ENCODE measurements at regions not wholly inside any gene's neighbourhood (a gene's known extent, or its start where the extent isn't known, plus 50 kb on each side); places are given as distances from the start of the nearest gene placed in this dataset.

DNA sequence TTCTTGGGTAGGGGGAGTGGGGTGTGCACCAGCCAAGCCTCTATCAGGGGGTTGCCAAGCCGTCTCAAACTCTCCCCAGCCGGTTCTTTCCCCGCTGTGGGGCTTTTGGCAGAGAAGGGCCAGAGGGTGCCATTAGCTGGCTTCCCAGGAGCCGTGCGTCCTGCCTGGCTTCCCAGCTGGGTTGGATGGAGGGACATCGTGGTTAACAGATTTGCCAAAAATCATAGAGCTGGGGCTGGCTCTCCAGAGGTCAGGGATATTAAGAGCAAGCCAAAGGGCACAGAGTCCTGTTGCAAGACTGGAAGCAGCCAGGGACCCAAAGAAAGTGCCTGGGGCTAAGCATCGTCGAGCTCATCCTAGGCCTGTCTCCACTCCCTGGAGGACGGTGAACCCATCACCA lies 104.6 kb upstream of the HES1 start:
- Histone ChIP-seq H3K9me3 (ENCODE audit: insufficient read depth in 2 of 2, low read depth in 1 of 2, low read length in 1 of 2) (0 out of 4 replicates have a peak, but pooled peaks cover 0 to 3% of the 10 kb centered on the region in 2 experiments), H4K20me1 (replicated peaks in 1 of 2; ENCODE audit: control insufficient read depth in 1 of 2, insufficient read depth in 2 of 2, low read length in 2 of 2) (no peaks in the 10 kb centered on the region), H2BK20ac (ENCODE audit: low read length) (no peak overlapping the region), H4K8ac (ENCODE audit: extremely low read depth, insufficient read depth, low read length) (no peak overlapping the region), H3K4me2 (ENCODE audit: insufficient read depth in 1 of 2, low read depth in 2 of 2, low read length in 2 of 2) (no peak overlapping the region), H2BK120ac (replicated peaks; ENCODE audit: low read depth, low read length) (no peak overlapping the region), H2BK12ac (ENCODE audit: low read depth, low read length) (no peak overlapping the region), H3K36me3 (ENCODE audit: control insufficient read depth in 2 of 4, insufficient read depth in 4 of 4, low read length in 3 of 4) (no peaks in the 10 kb centered on the region), H2BK5ac (ENCODE audit: low read depth, low read length) (no peak overlapping the region), H3K23me2 (ENCODE audit: low read depth, low read length) (no peaks in the 10 kb centered on the region), H3K79me2 (ENCODE audit: control insufficient read depth in 1 of 2, insufficient read depth in 2 of 2, low read length in 2 of 2) (no peaks in the 10 kb centered on the region), H4K5ac (ENCODE audit: insufficient read length, low read depth, low read length) (no peak overlapping the region), H3K4me3 (ENCODE audit: extremely low read depth in 1 of 4, insufficient read depth in 2 of 4, low read depth in 3 of 4, low read length in 4 of 4) (no peak overlapping the region), H3K18ac (ENCODE audit: extremely low read depth, low read length) (no peak overlapping the region), H3K56ac (replicated peaks; ENCODE audit: insufficient read length, low read depth, low read length) (no peak overlapping the region), H3K27ac (ENCODE audit: low read depth, low read length) (no peak overlapping the region), H3K79me1 (ENCODE audit: low read depth, low read length) (no peaks in the 10 kb centered on the region), H3K9ac (replicated peaks in 1 of 4; ENCODE audit: extremely low read depth in 1 of 4, low read depth in 3 of 4, low read length in 3 of 4) (no peak overlapping the region), H3K14ac (ENCODE audit: insufficient read length) (no peak overlapping the region), H3K4ac (replicated peaks; ENCODE audit: insufficient read length, low read depth, low read length) (no peak overlapping the region), H3K27me3 (replicated peaks in 1 of 4; ENCODE audit: control insufficient read depth in 3 of 4, extremely low read depth in 1 of 4, insufficient read depth in 3 of 4, low read length in 3 of 4) (no peaks in the 10 kb centered on the region; a peak in 2 of 7 replicates), H2AFZ (ENCODE audit: low read length) (no peak overlapping the region), H3K4me1 (replicated peaks in 1 of 4; ENCODE audit: control insufficient read depth in 3 of 4, insufficient read depth in 4 of 4, low read length in 3 of 4) (peaks cover 0 to 12% (median 8%) of the 10 kb centered on the region in 4 experiments), H3K23ac (ENCODE audit: insufficient read length) (no peak overlapping the region), H4K91ac (replicated peaks; ENCODE audit: insufficient read length, low read length) (no peak overlapping the region), H2BK15ac (ENCODE audit: low read length) (no peak overlapping the region), H2AK5ac (ENCODE audit: low read depth, low read length) (no peak overlapping the region)
- no peak for DNase-seq (ENCODE audit: low read depth in 1 of 2, low spot score in 2 of 2)
- 91% methylated on average over 9 of the region's 9 CpGs; no CpG with 5 or more reads in 1 of the 2 experiments for WGBS, 2 experiments (ENCODE audit: extremely low coverage in 1 of 2, insufficient coverage in 1 of 2, insufficient read length in 1 of 2, insufficient replicate concordance in 2 of 2, low coverage in 1 of 2, low lambda C conversion rate in 2 of 2, missing lambda C conversion rate in 1 of 2)
- CTCF ChIA-PET (ENCODE audit: partially characterized antibody), result interaction anchor here (0.6 to 1.0 kb wide), 2 partner anchors 154 to 251 kb away, joined by 3 read pairs; no protein-coding TSS in a partner anchor
- POLR2A ChIA-PET (ENCODE audit: partially characterized antibody), result interaction anchor here (0.8 kb wide), 1 partner anchor 21 kb away, joined by 3 read pairs; no protein-coding TSS in a partner anchor
- TF ChIP-seq, protein P1, sequence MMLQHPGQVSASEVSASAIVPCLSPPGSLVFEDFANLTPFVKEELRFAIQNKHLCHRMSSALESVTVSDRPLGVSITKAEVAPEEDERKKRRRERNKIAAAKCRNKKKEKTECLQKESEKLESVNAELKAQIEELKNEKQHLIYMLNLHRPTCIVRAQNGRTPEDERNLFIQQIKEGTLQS (IDR thresholded peaks at IDR 0.05; ENCODE audit: insufficient read depth, low read depth, low read length), result no peak
- TF ChIP-seq SP2 (IDR thresholded peaks at IDR 0.05; ENCODE audit: low read length) (no peak), EZH2 (IDR thresholded peaks at IDR 0.05; ENCODE audit: low read depth, low read length, severe bottlenecking) (no peak)
- TF ChIP-seq, protein P2, sequence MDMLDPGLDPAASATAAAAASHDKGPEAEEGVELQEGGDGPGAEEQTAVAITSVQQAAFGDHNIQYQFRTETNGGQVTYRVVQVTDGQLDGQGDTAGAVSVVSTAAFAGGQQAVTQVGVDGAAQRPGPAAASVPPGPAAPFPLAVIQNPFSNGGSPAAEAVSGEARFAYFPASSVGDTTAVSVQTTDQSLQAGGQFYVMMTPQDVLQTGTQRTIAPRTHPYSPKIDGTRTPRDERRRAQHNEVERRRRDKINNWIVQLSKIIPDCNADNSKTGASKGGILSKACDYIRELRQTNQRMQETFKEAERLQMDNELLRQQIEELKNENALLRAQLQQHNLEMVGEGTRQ (IDR thresholded peaks at IDR 0.05; ENCODE audit: low read length), result no peak
- FAIRE-seq, result no peak

Measured in H1 (cell line).